Heart left ventricle (tissue), 16 donors: ENCODE measurements at regions not wholly inside any gene's neighbourhood (a gene's known extent, or its start where the extent isn't known, plus 50 kb on each side); places are given as distances from the start of the nearest gene placed in this dataset.

Source experiments
- ATAC-seq, 4 donors: fragments of 200-7000 bp; cut with Tn5 transposase; one replicate each; pipeline ENCODE4 v1.9.1; 2020 to 2022; ENCODE audit warnings: moderate library complexity in 4 of 4, mild to moderate bottlenecking in 3 of 4, moderate number of reproducible peaks in 1 of 4
- DNase-seq, 5 donors: peaks; one replicate each; pipeline ENCODE4 v3.0.0-alpha.2; 2020
- H3K27ac ChIP-seq, 12 donors: fragments of 200-600 bp; sonication (generic) in 4 of 12; one replicate each; pipeline versions ENCODE4 v1.5.0 to v1.8.0; 2016 to 2022; ENCODE audit warnings: mild to moderate bottlenecking in 2 of 12
- H3K27me3 ChIP-seq, 9 donors: fragments of 200-600 bp; sonication (generic) in 2 of 9; one replicate each; pipeline versions ENCODE4 v1.5.1 to v1.8.0; 2016 to 2022; ENCODE audit warnings: mild to moderate bottlenecking in 3 of 9
- H3K36me3 ChIP-seq, 9 donors: fragments of 200-600 bp; sonication (generic) in 2 of 9; one replicate each; pipeline versions ENCODE4 v1.5.0 to v1.8.0; 2018 to 2022; ENCODE audit warnings: mild to moderate bottlenecking in 2 of 9
- H3K4me1 ChIP-seq, 12 donors: fragments of 200-600 bp; sonication (generic) in 4 of 12; one replicate each; pipeline versions ENCODE4 v1.5.0 to v1.8.0; 2016 to 2022; ENCODE audit warnings: mild to moderate bottlenecking in 3 of 12
- H3K4me3 ChIP-seq, 12 donors: fragments of 200-600 bp; sonication (generic) in 4 of 12; one replicate each; pipeline versions ENCODE4 v1.5.0 to v1.8.0; 2017 to 2022; ENCODE audit warnings: mild to moderate bottlenecking in 9 of 12, moderate library complexity in 4 of 12
- H3K9me3 ChIP-seq, 12 donors: fragments of 200-600 bp; sonication (generic) in 4 of 12; one replicate each; pipeline versions ENCODE4 v1.5.0 to v1.8.0; 2016 to 2022; ENCODE audit warnings: mild to moderate bottlenecking in 1 of 12
- POLR2A ChIP-seq, 2 donors: fragments of 450-650 bp; IDR thresholded peaks; one replicate each; pipeline ENCODE4 v1.6.1; 2017; ENCODE audit warnings: antibody characterized with exemption in 2 of 2, mild to moderate bottlenecking in 2 of 2, moderate library complexity in 2 of 2
- WGBS, 4 donors: extraction: QIAGEN DNeasy Blood & Tissue Kit in 2 of 4; methylation state at CpG; one replicate each; pipeline versions ENCODE4 v1.1.5 to v1.1.7; 2013 to 2018; 5-methylcytosine and 5-hydroxymethylcytosine counted together
- intact Hi-C, 10 donors: fragments of 100-400 bp; cut with DNase I; formaldehyde crosslinking; loops; one replicate each; pipeline versions ENCODE4 v1.11.1 to v1.14.2; 2022
- TF ChIP-seq, protein P1 (sequence below), 12 donors: fragments of 200-600 bp; sonication (generic) in 4 of 12; IDR thresholded peaks; one replicate each; pipeline versions ENCODE4 v1.5.0 to v1.8.0; 2018 to 2022; ENCODE audit warnings: antibody characterized with exemption in 12 of 12, mild to moderate bottlenecking in 5 of 12
- donor health status: ischemic (EF 13 %, LVEDD 7.1; RV severe dilation, severe dysfunction).
- donor health status: healthy with polysubstance abuse.
- donor health status: DM: no; HTN: yes; CAD: no.
- donor health status: DM: no; HTN: no; CAD: no.
- donor health status: ischemic (EF 25% LVEDD 6.9; RV normal size, moderate dysfunction).
- donor health status: ischemic (EF 25% LVEDD 5.7; RV mildly dilated, moderate dysfunction).
- donor health status: healthy.
- donor health status: DM: yes; HTN: yes; CAD: no.
- donor health status: ischemic (EF 35%, LVEDD 5.7; RV mildly dilated, moderate dysfunction).
- donor health status: nonischemic (EF 11% LVEDD 7.7; RV severe dilation, severe dysfunction).
- donor health status: DM: yes; HTN: yes; CAD: no.
- donor health status: PGD.
- donor health status: ischemic (EF 29% LVEDD 5.4; RV normal size, mild dysfunction).
- donor health status: nonischemic (EF 23%, LVEDD 6.1; RV moderate dilation, normal function).

DNA sequence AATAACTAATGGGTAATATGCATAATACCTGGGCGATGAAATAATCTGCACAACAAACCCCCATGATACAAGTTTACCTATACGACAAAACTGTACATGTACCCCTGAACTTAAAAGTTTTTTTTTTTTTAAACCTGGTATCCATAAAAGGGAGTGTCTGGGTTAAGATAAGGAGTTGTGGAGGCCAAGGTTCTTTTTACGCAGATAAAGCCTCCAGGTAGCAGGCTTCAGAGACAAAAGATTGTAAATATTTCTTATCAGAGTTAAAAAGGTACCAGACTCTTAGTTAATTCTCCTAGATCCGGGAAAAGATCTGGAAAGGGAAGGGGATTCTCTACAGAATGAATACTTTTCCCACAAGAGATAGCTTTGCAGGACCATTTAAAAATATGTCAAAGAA lies 259.4 kb upstream of the SSTR1 start:
- Histone ChIP-seq H3K4me3 (no peak overlapping the region), H3K4me1 (no peaks in the 10 kb centered on the region), H3K9me3 (peaks cover 0 to 53% (median 16%) of the 10 kb centered on the region in 12 donors), H3K27ac (no peak overlapping the region), H3K27me3 (no peaks in the 10 kb centered on the region), H3K36me3 (no peaks in the 10 kb centered on the region)
- TF ChIP-seq, protein P1, sequence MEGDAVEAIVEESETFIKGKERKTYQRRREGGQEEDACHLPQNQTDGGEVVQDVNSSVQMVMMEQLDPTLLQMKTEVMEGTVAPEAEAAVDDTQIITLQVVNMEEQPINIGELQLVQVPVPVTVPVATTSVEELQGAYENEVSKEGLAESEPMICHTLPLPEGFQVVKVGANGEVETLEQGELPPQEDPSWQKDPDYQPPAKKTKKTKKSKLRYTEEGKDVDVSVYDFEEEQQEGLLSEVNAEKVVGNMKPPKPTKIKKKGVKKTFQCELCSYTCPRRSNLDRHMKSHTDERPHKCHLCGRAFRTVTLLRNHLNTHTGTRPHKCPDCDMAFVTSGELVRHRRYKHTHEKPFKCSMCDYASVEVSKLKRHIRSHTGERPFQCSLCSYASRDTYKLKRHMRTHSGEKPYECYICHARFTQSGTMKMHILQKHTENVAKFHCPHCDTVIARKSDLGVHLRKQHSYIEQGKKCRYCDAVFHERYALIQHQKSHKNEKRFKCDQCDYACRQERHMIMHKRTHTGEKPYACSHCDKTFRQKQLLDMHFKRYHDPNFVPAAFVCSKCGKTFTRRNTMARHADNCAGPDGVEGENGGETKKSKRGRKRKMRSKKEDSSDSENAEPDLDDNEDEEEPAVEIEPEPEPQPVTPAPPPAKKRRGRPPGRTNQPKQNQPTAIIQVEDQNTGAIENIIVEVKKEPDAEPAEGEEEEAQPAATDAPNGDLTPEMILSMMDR (IDR thresholded peaks at IDR 0.05), result no peak
- no peak for TF ChIP-seq POLR2A (IDR thresholded peaks at IDR 0.05)
- 77 to 90% (median 84%) methylated on average over 4 of the region's 4 CpGs for WGBS, 4 donors
- DNase-seq (no peak), ATAC-seq (no peak)
- intact Hi-C loops, result no loop called here

DNA sequence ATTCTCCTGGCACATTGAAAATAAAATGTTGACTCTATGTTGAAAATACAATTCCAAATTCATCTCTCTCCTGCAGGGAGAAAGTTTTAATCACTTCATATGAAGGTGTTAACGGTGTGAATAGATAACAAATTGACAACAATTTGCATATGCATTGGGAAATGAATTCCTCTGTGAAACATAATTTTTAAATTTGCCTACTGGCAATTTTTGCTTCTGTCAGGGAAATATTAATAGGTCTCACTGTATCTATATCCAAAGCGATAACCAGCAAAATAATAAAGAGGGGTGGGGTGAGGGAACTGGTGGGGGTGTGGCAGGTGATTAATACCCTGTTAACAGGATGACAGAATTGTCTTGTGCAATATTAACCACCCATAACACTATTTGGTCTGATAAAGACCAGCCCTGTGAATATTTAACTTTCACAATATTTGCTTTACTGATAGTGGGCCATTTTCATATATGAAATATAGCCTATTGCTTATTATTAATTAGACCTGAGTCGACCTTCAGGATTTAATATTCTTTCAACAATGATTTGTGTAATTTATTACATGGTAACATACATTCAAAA lies 239.0 kb upstream of the SSTR1 start:
- Histone ChIP-seq H3K27ac (no peak overlapping the region), H3K4me1 (no peaks in the 10 kb centered on the region), H3K4me3 (no peak overlapping the region), H3K27me3 (no peaks in the 10 kb centered on the region), H3K36me3 (no peaks in the 10 kb centered on the region), H3K9me3 (peaks cover 0 to 20% (median 2%) of the 10 kb centered on the region in 12 donors)
- WGBS, 4 donors, result 64 to 73% (median 69%) methylated on average over 3 of the region's 3 CpGs
- no peak for ATAC-seq
- no peak for DNase-seq
- intact Hi-C loops, result no loop called here
- TF ChIP-seq, protein P1 (IDR thresholded peaks at IDR 0.05), result no peak
- TF ChIP-seq POLR2A (IDR thresholded peaks at IDR 0.05), result no peak

DNA sequence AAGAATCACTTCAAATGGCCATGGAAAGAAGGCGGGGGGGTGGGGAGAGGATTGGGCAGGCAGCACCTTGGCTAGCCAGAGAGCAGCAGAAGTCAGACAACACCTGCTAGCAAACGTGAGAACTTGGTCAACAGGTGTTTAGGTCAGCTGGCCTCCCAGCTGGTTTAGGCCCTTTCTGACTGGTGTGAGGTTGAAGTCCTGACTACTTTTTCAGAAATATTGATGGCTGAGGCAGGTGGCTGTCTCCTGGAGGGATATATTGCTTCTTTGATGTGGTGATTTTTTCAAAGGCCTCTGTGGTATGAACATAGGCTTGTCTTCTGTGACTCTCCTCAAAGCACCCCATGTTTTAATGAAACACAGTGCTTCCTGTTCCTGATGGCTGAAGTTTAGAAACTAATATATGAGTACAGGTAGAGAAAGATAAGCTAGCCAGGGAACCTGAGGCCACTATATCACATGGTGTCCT lies 238.2 kb upstream of the SSTR1 start:
- H3K27ac ChIP-seq, result no peak overlapping the region
- WGBS, 4 donors, result 53 to 64% (median 58%) methylated on average over 2 of the region's 2 CpGs
- H3K4me3 ChIP-seq, result no peak overlapping the region
- H3K9me3 ChIP-seq, result peaks cover 0 to 12% (median 2%) of the 10 kb centered on the region in 12 donors
- intact Hi-C loops, result no loop called here
- DNase-seq (no peak), ATAC-seq (no peak)
- H3K36me3 ChIP-seq, result no peaks in the 10 kb centered on the region
- TF ChIP-seq, protein P1 (IDR thresholded peaks at IDR 0.05), result no peak
- TF ChIP-seq POLR2A (IDR thresholded peaks at IDR 0.05), result no peak
- H3K27me3 ChIP-seq, result no peaks in the 10 kb centered on the region
- no peaks in the 10 kb centered on the region for H3K4me1 ChIP-seq

DNA sequence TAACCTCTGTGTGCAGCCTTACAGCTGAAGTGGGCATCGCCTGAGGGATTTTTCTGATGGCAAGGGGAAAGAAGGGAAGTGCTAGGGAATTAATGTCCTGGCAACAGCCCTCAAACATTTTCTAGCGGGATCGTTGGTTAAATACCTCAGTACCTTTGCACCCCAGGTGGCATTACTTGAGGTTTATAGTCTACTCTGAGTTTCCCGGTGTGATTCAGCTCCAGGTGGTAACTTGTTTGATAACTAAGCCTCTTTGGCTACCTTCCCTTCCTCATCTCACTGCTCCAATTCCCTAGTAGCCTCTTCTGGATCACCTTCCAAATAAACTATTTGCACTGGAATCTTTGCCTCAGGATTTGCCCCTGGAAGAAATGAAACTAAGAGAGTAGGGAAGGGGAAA lies 237.0 kb upstream of the SSTR1 start:
- no peaks in the 10 kb centered on the region for H3K27me3 ChIP-seq
- intact Hi-C loops, result no loop called here
- no peak overlapping the region for H3K27ac ChIP-seq
- no peaks in the 10 kb centered on the region for H3K36me3 ChIP-seq
- 74 to 91% (median 81%) methylated on average over 4 of the region's 4 CpGs for WGBS, 4 donors
- no peaks in the 10 kb centered on the region for H3K4me1 ChIP-seq
- H3K4me3 ChIP-seq, result no peak overlapping the region
- H3K9me3 ChIP-seq, result peaks cover 0 to 1% (median 0%) of the 10 kb centered on the region in 12 donors
- no peak for TF ChIP-seq POLR2A (IDR thresholded peaks at IDR 0.05)
- TF ChIP-seq, protein P1 (IDR thresholded peaks at IDR 0.05), result no peak
- DNase-seq, result no peak
- ATAC-seq, result no peak
